NCI-H748 treated with DMSO at 0.1 percent for 48 hours (cell line): ENCODE measurements at regions not wholly inside any gene's neighbourhood (a gene's known extent, or its start where the extent isn't known, plus 50 kb on each side); places are given as distances from the start of the nearest gene placed in this dataset.
A peak's percentile ranks its signal among the peaks of the same experiment; 100 is the strongest.
"Not testable (repeated sequence)": the region's sequence is repeated elsewhere in the genome, so short reads cannot be mapped to it uniquely, and the experiment has no call there.

Experiments
- DNase-seq: peaks from one replicate; lab custom pipeline; 2025; lab: John Stamatoyannopoulos, UW

DNA sequence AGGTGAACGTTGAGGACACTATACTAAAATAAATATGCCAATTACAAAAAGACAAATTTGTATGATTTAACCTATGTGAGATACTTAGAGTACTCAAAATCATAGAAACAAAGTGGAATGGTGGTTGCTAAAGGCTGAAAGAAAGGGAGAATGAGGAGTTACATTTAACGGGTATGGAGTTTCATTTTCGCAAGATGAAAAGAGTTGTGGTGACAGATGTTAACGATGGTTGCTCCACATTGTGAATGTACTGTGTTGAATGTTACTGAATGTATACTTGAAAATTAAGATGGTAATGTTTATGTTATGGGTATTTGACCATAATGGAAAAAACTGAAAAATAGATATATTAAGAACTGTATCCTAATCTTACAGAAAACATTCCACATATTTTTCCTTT lies 51.3 kb upstream of the MOCS2 start:
- DNase-seq, result no peak

- no peak for DNase-seq
These were observed 52.3 kb upstream of the MOCS2 start for GRCh38 chr5:53161876-53162275.

- DNase-seq, result no peak
These were observed 55.1 kb upstream of the MOCS2 start for GRCh38 chr5:53164478-53165165.

GRCh38 chr5:53165431-53166182 lies 56.0 kb upstream of the MOCS2 start:
- no peak for DNase-seq

DNA sequence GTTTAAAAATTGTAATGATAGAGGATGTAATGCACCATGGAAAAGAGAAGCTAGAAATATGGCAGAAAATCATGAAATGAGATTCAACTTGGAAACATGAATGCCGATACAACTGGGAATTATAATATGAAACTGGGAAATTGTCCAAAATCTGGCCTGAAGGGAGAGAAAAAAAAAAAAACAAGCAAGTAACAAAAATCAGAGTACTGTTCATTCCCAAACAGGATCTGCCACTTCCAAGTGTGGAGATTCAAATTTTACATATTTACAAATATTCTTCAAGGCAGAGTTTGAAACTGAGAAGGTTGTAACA lies 56.6 kb upstream of the MOCS2 start:
- no peak for DNase-seq

- DNase-seq, result no peak
These were observed 58.3 kb upstream of the MOCS2 start for GRCh38 chr5:53167836-53168235.

- no peak for DNase-seq
These were observed 60.4 kb upstream of the MOCS2 start for GRCh38 chr5:53169933-53170332.

- DNase-seq, result peak; percentile 10
These were observed 61.3 kb upstream of the MOCS2 start for GRCh38 chr5:53170746-53171349.

- DNase-seq, result not testable (repeated sequence)
These were observed 62.5 kb upstream of the MOCS2 start for GRCh38 chr5:53172073-53172472.

- no peak for DNase-seq
These were observed 63.1 kb upstream of the MOCS2 start for GRCh38 chr5:53172630-53173029.

GRCh38 chr5:53173083-53173482 lies 63.5 kb upstream of the MOCS2 start:
- DNase-seq, result no peak

DNA sequence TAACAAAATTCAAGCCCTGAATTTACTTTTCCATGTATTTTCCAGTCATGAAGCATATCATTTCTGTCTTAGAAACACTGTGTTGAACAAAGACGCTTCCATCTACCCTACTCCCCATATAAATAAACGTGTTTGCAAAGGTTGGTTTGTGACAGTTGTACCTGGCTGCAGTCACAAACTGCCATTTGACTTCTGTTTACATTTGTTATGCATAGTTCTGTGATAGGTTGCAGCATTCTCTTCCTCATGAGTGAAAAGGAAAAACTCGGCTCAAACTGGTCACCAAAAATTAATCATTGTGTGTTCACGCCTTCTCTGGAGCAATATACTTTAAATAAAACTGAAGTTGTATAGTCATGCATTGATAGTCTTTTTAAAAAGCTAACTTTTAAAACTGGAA lies 69.3 kb upstream of the MOCS2 start:
- DNase-seq, result no peak

DNA sequence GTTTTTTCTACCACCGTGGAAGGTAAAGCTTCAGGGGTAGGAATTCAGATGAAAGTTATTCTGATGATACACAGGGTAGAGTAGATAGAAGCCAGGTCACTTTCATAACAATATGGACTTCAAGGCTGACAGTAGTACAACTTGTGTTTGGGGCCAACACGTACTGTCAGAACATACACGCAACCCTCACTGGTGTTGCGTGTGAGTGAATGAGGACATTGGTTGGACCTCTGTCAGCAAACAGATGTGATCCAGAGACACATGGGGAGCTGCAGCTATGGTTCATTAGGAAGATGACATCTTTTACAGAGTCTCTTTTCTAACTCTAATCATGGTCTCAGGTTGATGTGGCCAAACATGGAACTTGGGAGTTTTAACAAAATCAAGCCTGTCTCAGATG lies 70.1 kb upstream of the MOCS2 start:
- no peak for DNase-seq

GRCh38 chr5:53180538-53180937 lies 71.0 kb upstream of the MOCS2 start:
- no peak for DNase-seq

DNA sequence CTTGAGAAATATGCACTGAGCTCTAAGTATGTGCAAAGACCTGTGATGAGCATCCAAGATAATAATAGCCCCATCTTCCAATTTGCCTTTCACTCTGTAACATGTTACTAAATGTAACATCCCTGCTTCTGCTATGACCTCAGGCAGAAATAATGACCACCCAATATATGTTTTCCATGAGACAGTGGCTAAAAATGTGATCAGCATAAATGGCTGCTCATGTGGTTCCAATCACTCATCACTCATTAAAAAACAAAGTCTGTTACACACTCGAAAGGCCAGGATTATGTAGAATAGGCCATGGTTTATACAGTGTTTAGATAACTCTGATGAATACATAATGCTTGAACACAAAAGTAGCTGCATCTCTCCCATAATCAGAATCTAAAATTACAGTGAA lies 71.4 kb upstream of the MOCS2 start:
- DNase-seq, result no peak

DNA sequence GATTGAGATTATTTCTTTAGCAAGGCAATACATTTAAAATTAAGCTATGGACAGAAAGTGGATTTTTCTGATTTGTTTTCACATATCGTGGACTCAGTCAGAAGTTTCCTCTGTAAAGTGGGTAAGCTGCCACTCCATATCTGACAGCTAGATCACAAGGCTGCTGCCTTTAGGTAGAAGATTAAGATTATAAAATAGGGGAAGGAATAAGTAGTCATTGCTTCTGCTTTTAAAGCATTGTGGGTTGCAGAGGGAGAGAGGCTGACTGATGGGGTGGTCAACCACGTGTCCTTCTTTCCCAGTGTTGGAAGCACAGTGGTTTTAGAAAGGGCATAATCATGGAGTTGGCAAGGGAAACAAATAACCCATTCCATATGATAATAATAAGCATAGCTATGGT lies 74.3 kb upstream of the MOCS2 start:
- no peak for DNase-seq

- no peak for DNase-seq
These were observed 82.1 kb upstream of the MOCS2 start for GRCh38 chr5:53191548-53192165.

GRCh38 chr5:53194086-53194485 lies 84.5 kb upstream of the MOCS2 start:
- no peak for DNase-seq

- no peak for DNase-seq
These were observed 90.3 kb upstream of the MOCS2 start for GRCh38 chr5:53199882-53200281.

- DNase-seq, result no peak
These were observed 90.7 kb upstream of the MOCS2 start for GRCh38 chr5:53200306-53200705.

- DNase-seq, result no peak
These were observed 92.2 kb upstream of the MOCS2 start for GRCh38 chr5:53201746-53202145.

DNA sequence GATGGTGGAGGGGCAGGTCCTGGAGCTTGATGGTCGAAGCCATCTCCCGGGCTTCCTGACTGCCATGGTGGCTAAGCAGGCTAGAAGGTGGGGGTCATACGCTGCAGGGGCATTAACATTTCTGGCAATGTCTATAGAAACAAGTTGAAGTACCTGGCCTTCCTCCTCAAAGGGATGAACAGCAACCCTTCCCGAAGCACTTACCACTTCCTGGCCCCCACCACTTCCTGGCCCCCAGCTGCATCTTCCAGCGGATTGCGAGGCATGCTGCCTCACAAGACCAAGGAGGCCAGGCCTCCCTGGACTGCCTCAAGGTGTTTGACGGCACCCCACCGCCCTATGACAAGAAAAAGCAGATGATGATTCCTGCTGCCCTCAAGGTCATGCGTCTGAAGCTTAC lies 97.0 kb upstream of the MOCS2 start:
- DNase-seq, result no peak

DNA sequence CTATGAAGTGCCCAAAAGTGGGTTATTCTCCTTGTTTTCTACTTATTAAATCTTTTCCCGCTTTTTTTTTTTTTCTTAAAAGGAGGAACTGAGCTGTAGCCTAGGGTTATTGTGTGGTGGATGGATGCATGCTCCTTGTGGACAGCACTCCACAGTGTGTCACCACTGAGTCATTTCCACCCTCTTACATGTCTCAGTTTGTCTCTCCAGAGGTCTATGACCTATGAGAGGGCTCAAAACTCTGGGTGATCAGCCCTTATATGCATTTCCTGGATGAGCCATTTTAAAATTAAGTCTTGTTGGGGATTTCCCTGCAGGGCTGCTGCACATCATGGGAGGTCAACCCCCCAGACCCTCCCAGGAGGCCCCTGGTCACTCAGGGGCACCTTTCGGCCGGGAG lies 102.2 kb upstream of the MOCS2 start:
- no peak for DNase-seq
